Mucosa of descending colon (tissue), 3 donors: ENCODE measurements at regions not wholly inside any gene's neighbourhood (a gene's known extent, or its start where the extent isn't known, plus 50 kb on each side); places are given as distances from the start of the nearest gene placed in this dataset.

Experiments
- ATAC-seq: fragments of 200-7000 bp; cut with Tn5 transposase; one replicate; pipeline ENCODE4 v1.9.1; 2020; ENCODE audit warnings: mild to moderate bottlenecking, moderate library complexity
- DNase-seq, 3 donors: peaks; one replicate each; pipeline ENCODE4 v3.0.0-alpha.2; 2020
- H3K36me3 ChIP-seq: fragments of 200-600 bp; one replicate; pipeline ENCODE4 v1.8.0; 2021; ENCODE audit warnings: low read depth, mild to moderate bottlenecking
- H3K4me1 ChIP-seq: fragments of 200-600 bp; one replicate; pipeline ENCODE4 v1.8.0; 2021; ENCODE audit warnings: low read depth, mild to moderate bottlenecking
- H3K4me3 ChIP-seq: fragments of 200-600 bp; one replicate; pipeline ENCODE4 v1.8.0; 2021; ENCODE audit warnings: mild to moderate bottlenecking
- H3K9me3 ChIP-seq: fragments of 200-600 bp; one replicate; pipeline ENCODE4 v1.8.0; 2021; ENCODE audit warnings: mild to moderate bottlenecking
- CTCF ChIP-seq: fragments of 200-600 bp; IDR thresholded peaks from one replicate; pipeline ENCODE4 v1.8.0; 2022; ENCODE audit warnings: antibody characterized with exemption, mild to moderate bottlenecking
- intact Hi-C, 2 donors: fragments of 100-400 bp; cut with DNase I in 1 of 2; cut with micrococcal nuclease in 1 of 2; formaldehyde crosslinking; loops; one replicate each; pipeline versions ENCODE4 v1.11.0 to v1.11.1; 2022; cut with DNase I, micrococcal nuclease
- donor health status: DM: no; HTN: no; CAD: no; lungs with moderate emphysema.
- donor health status: DM: no; HTN: no; CAD: no.
- donor health status: DM: no; HTN: yes; CAD: no.

GRCh38 chr9:108333530-108333983 lies 522.2 kb downstream of the ACTL7B start:
- Histone ChIP-seq H3K4me3 (no peak overlapping the region), H3K36me3 (no peaks in the 10 kb centered on the region), H3K4me1 (no peaks in the 10 kb centered on the region), H3K9me3 (peaks cover under 1% of the 10 kb centered on the region)
- no peak for ATAC-seq
- TF ChIP-seq CTCF, result no peak
- intact Hi-C loops, result no loop called here
- DNase-seq, result no peak

- no peak for TF ChIP-seq CTCF
- intact Hi-C loops, result no loop called here
- Histone ChIP-seq H3K4me3 (no peak overlapping the region), H3K36me3 (no peaks in the 10 kb centered on the region), H3K4me1 (no peaks in the 10 kb centered on the region), H3K9me3 (peaks cover 20% of the 10 kb centered on the region)
- no peak for ATAC-seq
- DNase-seq, result no peak
Observed at GRCh38 chr9:108331596-108331995, 524.2 kb downstream of the ACTL7B start.

- peaks cover 23% of the 10 kb centered on the region for H3K9me3 ChIP-seq
- ATAC-seq, result no peak
- no peaks in the 10 kb centered on the region for H3K36me3 ChIP-seq
- DNase-seq, result no peak
- TF ChIP-seq CTCF, result no peak
- no peak overlapping the region for H3K4me3 ChIP-seq
- intact Hi-C loops, result no loop called here
- H3K4me1 ChIP-seq, result no peaks in the 10 kb centered on the region
Observed at GRCh38 chr9:108325406-108325805, 530.4 kb downstream of the ACTL7B start.

- TF ChIP-seq CTCF, result no peak
- no peaks in the 10 kb centered on the region for H3K36me3 ChIP-seq
- no peak for ATAC-seq
- H3K4me1 ChIP-seq, result no peaks in the 10 kb centered on the region
- peaks cover 23% of the 10 kb centered on the region for H3K9me3 ChIP-seq
- intact Hi-C loops, result no loop called here
- DNase-seq, result no peak
- no peak overlapping the region for H3K4me3 ChIP-seq
Observed at GRCh38 chr9:108323615-108324014, 532.2 kb downstream of the ACTL7B start.

GRCh38 chr9:108322326-108323098 lies 533.3 kb downstream of the ACTL7B start:
- ATAC-seq (no peak), DNase-seq (no peak)
- no peak for TF ChIP-seq CTCF
- intact Hi-C loops, result no loop called here
- no peaks in the 10 kb centered on the region for H3K4me1 ChIP-seq
- no peak overlapping the region for H3K4me3 ChIP-seq
- H3K9me3 ChIP-seq, result peaks cover 12% of the 10 kb centered on the region
- H3K36me3 ChIP-seq, result no peaks in the 10 kb centered on the region
